Erythroblast (primary cell): ENCODE measurements at regions not wholly inside any gene's neighbourhood (a gene's known extent, or its start where the extent isn't known, plus 50 kb on each side); places are given as distances from the start of the nearest gene placed in this dataset.

Experiments
- GATA1 ChIP-seq: IDR thresholded peaks from 2 replicates; pipeline ENCODE4 v1.6.1; 2011; ENCODE audit warnings: low read depth, mild to moderate bottlenecking, control low read depth, low read length, moderate library complexity
- POLR2A ChIP-seq: IDR thresholded peaks from 2 replicates; pipeline ENCODE4 v1.6.1; 2011; ENCODE audit warnings: mild to moderate bottlenecking, low read length

DNA sequence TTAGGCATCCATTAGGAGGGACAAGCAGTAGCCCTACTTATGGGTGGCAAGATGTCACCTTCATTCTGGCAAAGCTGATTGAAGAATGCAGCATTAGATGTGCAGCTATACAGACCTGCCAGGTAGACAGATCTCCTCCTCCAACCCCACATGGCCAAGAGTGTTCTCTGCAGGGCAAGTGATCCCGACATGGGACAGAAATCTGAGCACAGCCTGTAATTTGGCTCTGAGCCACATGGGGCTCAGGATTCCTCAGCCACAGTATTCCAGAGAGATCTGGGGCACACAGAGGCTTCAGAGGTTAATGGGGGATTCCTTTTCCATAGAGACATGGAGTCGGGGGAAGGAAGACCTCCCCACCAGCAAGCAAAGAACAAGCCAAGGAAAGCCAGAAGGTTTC lies 58.7 kb upstream of the GDF10 start:
- no peak for TF ChIP-seq POLR2A
- TF ChIP-seq GATA1: no peak
